GM21737 (cell line): ENCODE measurements at regions not wholly inside any gene's neighbourhood (a gene's known extent, or its start where the extent isn't known, plus 50 kb on each side); places are given as distances from the start of the nearest gene placed in this dataset.

ENCODE experiments used
- ATAC-seq: cut with Tn5 transposase; IDR thresholded peaks from one replicate; pipeline ENCODE4 v1.9.1; 2021; ENCODE audit warnings: mild to moderate bottlenecking, moderate library complexity; ENCODE audit not compliant: unreplicated experiment

DNA sequence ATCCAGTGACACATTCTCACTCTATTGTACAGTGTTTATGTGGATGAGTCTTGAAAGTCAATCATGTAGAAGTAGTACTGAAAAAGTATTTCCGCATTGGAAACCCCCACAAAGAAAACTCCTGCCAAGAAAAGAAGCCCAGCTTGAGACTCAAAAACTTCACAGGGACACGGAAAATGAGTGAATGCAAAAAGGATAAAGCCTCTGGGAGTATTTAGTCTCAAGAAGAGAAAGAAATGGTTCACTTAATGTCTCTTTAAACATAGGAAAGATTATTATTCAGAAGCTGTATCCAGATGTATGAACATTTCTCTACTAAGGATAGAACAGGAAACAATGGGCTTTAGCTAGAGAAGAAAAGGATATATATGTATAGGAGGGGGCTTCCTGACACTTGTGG, 304.5 kb downstream of the BARHL2 start:
- ATAC-seq, result no peak

GRCh38 chr1:90411185-90411584, 305.9 kb downstream of the BARHL2 start:
- no peak for ATAC-seq

- no peak for ATAC-seq
Observed at GRCh38 chr1:90407737-90408136, 309.4 kb downstream of the BARHL2 start.

- ATAC-seq, result no peak
Observed at GRCh38 chr1:90405726-90406125, 311.4 kb downstream of the BARHL2 start.

DNA sequence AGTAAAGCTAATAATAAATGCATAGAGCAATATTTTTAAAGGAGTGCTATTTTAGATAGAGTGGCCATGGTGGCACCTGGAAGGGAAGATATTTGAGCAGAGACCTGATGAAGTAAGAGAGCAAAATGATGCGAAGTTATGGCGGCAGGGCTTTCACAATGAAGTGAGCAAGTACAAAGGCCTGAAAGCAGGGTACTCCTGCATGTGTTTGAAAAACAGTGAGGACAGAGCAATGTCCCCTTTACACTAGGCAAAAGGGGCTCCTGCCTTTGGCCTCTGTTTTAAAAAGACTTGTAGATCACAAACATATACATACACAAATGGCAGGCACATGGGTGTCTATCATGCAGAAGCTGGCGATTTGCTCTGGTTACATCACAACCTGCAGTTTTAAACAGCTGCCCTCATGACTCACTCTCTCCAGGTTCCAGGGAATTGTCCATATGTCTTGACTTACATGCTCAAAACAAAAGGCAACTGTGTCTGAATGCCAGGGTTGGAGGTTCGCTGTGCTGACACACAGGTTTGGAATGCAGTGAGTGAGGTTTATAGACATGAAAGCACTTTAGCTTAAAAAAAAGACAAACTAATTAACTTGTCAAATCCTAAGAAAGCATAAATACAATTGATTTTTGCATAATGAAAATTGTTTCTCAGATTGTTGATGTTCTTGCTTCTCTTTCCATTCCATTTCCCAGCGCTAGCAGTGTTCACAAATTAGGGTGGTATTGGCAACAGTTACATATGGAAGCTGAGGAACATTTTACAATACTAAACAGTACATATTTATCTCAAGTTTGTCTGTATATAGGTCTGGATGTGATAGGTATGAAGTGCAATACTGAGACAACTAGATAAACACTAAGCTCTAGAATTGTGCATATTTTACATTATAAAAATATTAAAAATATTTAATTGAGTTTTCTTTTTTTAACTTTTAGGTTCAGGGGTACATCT, 313.9 kb downstream of the BARHL2 start:
- no peak for ATAC-seq

DNA sequence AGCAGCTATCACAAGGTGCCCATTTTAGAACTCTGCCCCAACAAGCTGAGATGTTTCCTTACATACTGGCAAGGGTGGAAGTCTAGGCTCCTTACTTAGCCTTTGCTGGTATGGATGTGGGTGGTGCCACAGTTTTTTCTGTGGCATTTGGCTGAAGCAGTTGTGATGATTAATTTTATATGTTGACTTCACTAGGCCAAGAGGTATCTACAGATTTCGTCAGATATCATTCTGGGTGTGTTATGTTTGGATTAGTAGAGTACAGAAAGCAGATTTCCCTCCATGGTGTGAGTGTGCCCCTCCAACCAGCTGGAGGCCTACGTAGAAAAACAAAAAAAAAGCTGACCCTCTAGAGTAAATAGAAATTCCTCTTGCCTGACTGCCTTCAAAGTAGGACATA, 317.0 kb downstream of the BARHL2 start:
- ATAC-seq, result no peak

- ATAC-seq, result no peak
Observed at GRCh38 chr1:90396917-90397316, 320.2 kb downstream of the BARHL2 start.

DNA sequence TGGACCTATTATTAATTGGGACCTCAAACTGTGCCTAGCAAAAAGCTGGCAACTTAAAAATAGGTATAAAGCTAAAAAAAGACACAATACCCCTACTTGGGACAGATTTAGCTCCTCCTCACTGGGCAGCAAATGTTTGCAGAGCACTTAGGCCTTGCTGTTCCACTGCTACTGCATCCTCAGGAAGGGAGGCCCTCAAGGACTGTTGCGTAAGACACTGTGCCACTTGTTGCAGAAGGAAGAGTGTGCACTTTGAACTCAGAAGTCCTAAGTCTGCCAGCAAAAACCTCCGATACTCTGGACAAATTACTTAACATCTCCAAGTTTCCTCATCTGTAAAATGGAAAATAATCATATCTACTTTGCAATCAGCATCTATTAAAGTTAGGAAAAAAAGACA, 322.9 kb downstream of the BARHL2 start:
- ATAC-seq, result no peak

DNA sequence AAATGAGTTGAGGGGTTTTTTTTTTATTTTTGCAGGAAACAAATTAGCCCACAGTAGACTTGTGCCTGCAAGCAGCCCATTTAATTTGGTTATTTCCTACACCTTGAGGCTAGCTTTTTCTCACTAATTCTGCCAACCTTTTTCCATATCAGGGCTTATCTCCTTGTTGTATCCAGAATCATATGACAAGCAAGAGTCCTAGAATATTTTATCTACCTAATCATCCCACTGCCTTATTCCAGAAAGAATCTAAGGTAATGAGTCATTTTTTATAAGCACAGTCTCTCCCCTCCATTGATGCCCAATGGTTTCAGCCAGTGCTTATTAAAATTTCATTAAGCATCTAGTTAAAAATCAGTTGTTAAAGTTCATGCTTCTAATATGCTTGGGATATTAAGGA, 324.1 kb downstream of the BARHL2 start:
- ATAC-seq, result no peak

GRCh38 chr1:90391126-90391525, 326.0 kb downstream of the BARHL2 start:
- ATAC-seq, result no peak

DNA sequence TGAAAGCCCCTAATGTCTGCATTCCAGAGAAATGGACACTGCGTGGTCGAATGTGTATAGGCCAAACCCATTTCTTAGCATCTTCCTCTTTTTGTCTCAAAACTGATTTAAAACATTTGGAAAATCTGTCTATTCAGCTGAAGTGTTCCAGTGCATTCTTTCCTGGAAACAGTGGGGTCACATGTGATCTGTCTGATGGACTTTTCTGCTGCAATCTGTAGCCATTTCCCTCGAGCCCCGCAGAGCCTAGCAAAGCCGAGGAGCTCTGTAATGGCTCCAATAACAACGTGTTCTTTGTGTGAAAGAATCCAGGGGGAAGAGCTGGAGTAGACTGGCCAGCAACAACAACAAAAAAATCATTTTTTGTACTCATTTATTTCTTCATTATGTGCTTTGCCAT, 329.3 kb downstream of the BARHL2 start:
- ATAC-seq, result no peak

DNA sequence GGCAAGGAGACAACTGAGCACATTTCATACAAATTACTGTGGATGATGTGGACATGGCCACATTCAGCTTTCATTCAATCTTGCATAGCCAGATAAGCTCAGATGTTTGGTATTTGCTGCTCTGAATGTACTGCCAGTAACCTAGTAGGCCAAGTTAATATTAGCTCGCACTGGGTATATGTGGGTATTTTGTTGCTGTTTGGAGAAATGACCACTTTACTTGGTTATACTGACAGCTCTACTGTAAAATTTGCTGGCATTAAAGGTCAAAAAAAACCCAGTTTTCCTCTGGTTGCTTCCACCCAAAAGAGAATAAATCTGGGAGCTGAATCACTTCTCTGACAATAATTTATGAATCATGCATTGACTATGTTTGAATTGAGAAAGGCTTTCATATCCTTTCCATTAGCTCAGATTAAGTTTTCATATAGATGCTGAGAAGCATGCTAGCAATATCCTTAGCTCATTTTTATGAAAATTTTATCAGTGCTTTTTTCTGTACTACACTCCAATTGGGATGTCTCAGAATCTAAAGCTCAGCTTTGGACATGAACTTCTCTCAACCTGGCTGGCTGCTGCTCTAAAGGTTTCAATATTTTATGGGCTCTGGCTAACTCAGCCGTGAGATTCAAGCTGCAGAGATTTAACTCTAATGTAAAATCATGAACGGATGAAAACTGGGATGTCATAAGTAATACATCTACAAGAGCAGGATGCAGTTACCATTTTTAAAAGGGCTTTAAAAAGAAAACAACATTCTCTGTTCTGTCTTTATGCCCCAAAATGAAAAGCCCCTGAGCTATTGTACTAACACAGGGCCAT, 330.0 kb downstream of the BARHL2 start:
- no peak for ATAC-seq

- ATAC-seq, result no peak
Observed at GRCh38 chr1:90384193-90384592, 332.9 kb downstream of the BARHL2 start.

- no peak for ATAC-seq
Observed at GRCh38 chr1:90382161-90382560, 334.9 kb downstream of the BARHL2 start.

- no peak for ATAC-seq
Observed at GRCh38 chr1:90381598-90381997, 335.5 kb downstream of the BARHL2 start.

DNA sequence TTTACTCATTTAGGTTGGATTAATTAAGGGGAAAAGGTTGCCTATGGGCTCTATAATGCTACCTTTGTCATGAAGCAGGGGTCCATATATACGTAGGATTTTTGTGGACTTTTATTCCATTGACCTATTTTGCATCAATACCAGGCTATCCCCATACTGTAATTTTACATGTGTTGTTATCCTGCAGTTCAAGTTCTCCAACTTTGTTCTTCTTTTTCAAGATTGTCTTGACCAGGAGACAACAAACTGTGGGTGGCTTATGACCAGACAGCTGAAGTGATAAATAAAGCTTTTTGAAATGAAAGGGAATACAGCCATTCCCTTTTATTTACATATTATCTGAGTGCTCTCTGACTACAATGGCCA, 345.7 kb downstream of the BARHL2 start:
- ATAC-seq, result no peak

- ATAC-seq, result no peak
Observed at GRCh38 chr1:90370686-90371447, 346.2 kb downstream of the BARHL2 start.

- ATAC-seq, result no peak
Observed at GRCh38 chr1:90362163-90362562, 354.9 kb downstream of the BARHL2 start.

DNA sequence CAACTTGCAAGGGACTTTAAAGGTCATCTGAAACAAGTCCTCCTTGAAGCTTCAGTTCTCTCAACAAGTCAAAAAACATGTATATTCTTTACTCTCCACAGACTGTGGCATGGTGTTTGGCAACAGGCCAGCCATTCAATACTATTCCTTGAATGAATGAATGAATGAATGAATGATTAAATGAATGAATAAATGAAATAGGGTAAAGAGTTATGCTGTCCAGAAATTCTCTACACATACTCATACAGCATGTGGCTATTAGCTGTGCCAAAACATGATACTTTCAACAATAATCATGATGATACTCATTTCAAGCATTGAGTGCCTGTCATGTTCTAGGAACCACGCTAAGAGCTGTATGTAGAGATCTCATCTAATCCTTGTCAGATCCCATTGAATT, 356.1 kb downstream of the BARHL2 start:
- ATAC-seq, result no peak

DNA sequence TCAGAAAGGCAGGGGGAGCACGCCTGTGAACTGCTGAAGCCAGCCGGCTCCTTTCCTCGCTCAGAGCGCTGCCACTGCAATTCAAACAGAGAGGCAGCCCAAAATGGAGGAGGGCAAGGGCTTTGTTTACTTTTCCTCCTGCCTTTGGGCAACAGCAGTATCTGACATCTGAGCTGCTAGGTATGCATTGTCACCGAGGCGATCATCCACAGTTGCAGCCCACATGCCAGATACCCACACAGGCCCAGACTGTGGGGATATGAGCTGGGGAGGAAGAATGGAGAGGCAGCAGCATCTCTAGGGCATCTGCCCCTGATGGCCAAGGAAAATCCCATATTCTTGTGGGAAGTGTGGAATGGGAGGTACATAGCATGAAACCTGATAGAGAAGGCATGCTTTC, 357.1 kb downstream of the BARHL2 start:
- ATAC-seq, result no peak

- no peak for ATAC-seq
Observed at GRCh38 chr1:90358448-90358847, 358.7 kb downstream of the BARHL2 start.
